Skeletal muscle tissue (tissue), 3 donors: ENCODE measurements at regions not wholly inside any gene's neighbourhood (a gene's known extent, or its start where the extent isn't known, plus 50 kb on each side); places are given as distances from the start of the nearest gene placed in this dataset.

Experiments
- H3K27ac ChIP-seq: one replicate; pipeline ENCODE4 v1.7.0; 2013; ENCODE audit warnings: mild to moderate bottlenecking, low read depth, low read length, inconsistent platforms
- H3K27me3 ChIP-seq, 3 donors: one replicate each; pipeline ENCODE4 v1.7.0; 2013; ENCODE audit warnings: low read length in 3 of 3; ENCODE audit not compliant: control insufficient read depth in 3 of 3, insufficient read depth in 3 of 3
- H3K36me3 ChIP-seq, 3 donors: one replicate each; pipeline ENCODE4 v1.7.0; 2013; ENCODE audit warnings: low read length in 3 of 3; ENCODE audit not compliant: control insufficient read depth in 3 of 3, insufficient read depth in 3 of 3
- H3K4me1 ChIP-seq, 3 donors: one replicate each; pipeline ENCODE4 v1.7.0; 2013; ENCODE audit warnings: low read length in 3 of 3, mild to moderate bottlenecking in 3 of 3; ENCODE audit not compliant: control insufficient read depth in 3 of 3, insufficient read depth in 3 of 3
- H3K4me3 ChIP-seq, 3 donors: one replicate each; pipeline ENCODE4 v1.7.0; 2013; ENCODE audit warnings: low read length in 3 of 3
- H3K9ac ChIP-seq, 3 donors: one replicate each; pipeline ENCODE4 v1.7.0; 2013; ENCODE audit warnings: low read length in 3 of 3, mild to moderate bottlenecking in 3 of 3, moderate library complexity in 2 of 3, low read depth in 1 of 3
- H3K9me3 ChIP-seq, 3 donors: one replicate each; pipeline ENCODE4 v1.7.0; 2013; ENCODE audit warnings: low read length in 3 of 3; ENCODE audit not compliant: control insufficient read depth in 3 of 3
- donor health status: Osteomylitis.

- Histone ChIP-seq H3K4me3 (no peak overlapping the region), H3K27ac (no peak overlapping the region), H3K36me3 (no peaks in the 10 kb centered on the region), H3K9ac (no peak overlapping the region), H3K4me1 (no peaks in the 10 kb centered on the region), H3K9me3 (no peaks in the 10 kb centered on the region), H3K27me3 (no peaks in the 10 kb centered on the region)
Measured at GRCh38 chr4:19324184-19324583, 927.5 kb upstream of the SLIT2 start.

GRCh38 chr4:19319607-19320006 is 932.1 kb upstream of the SLIT2 start:
- Histone ChIP-seq H3K9ac (no peak overlapping the region), H3K4me1 (no peaks in the 10 kb centered on the region), H3K27ac (no peak overlapping the region)

GRCh38 chr4:19317377-19317776 is 934.3 kb upstream of the SLIT2 start:
- no peaks in the 10 kb centered on the region for H3K9me3 ChIP-seq
- H3K27me3 ChIP-seq = no peaks in the 10 kb centered on the region
- H3K36me3 ChIP-seq = no peaks in the 10 kb centered on the region
- H3K9ac ChIP-seq = no peak overlapping the region
- no peak overlapping the region for H3K27ac ChIP-seq
- no peak overlapping the region for H3K4me3 ChIP-seq
- H3K4me1 ChIP-seq = no peaks in the 10 kb centered on the region

More at GRCh38 chr4:19319607-19320006, 932.1 kb upstream of the SLIT2 start:
- Histone ChIP-seq H3K36me3 (no peaks in the 10 kb centered on the region), H3K27me3 (no peaks in the 10 kb centered on the region), H3K9me3 (no peaks in the 10 kb centered on the region), H3K4me3 (no peak overlapping the region)

- H3K9me3 ChIP-seq = no peaks in the 10 kb centered on the region
- no peak overlapping the region for H3K4me3 ChIP-seq
- no peaks in the 10 kb centered on the region for H3K36me3 ChIP-seq
- H3K27me3 ChIP-seq = no peaks in the 10 kb centered on the region
- H3K9ac ChIP-seq = no peak overlapping the region
- no peak overlapping the region for H3K27ac ChIP-seq
- no peaks in the 10 kb centered on the region for H3K4me1 ChIP-seq
Measured at GRCh38 chr4:19314116-19314515, 937.6 kb upstream of the SLIT2 start.

- Histone ChIP-seq H3K9me3 (no peaks in the 10 kb centered on the region), H3K27me3 (no peaks in the 10 kb centered on the region), H3K4me1 (no peaks in the 10 kb centered on the region), H3K4me3 (no peak overlapping the region), H3K27ac (no peak overlapping the region), H3K9ac (no peak overlapping the region), H3K36me3 (no peaks in the 10 kb centered on the region)
Measured at GRCh38 chr4:19309378-19309777, 942.3 kb upstream of the SLIT2 start.

- Histone ChIP-seq H3K9me3 (no peaks in the 10 kb centered on the region), H3K27ac (no peak overlapping the region), H3K9ac (no peak overlapping the region), H3K36me3 (no peaks in the 10 kb centered on the region), H3K4me1 (no peaks in the 10 kb centered on the region), H3K4me3 (no peak overlapping the region), H3K27me3 (no peaks in the 10 kb centered on the region)
Measured at GRCh38 chr4:19304028-19304427, 947.7 kb upstream of the SLIT2 start.

- Histone ChIP-seq H3K4me3 (no peak overlapping the region), H3K9ac (no peak overlapping the region), H3K27me3 (no peaks in the 10 kb centered on the region), H3K4me1 (no peaks in the 10 kb centered on the region), H3K9me3 (no peaks in the 10 kb centered on the region), H3K36me3 (no peaks in the 10 kb centered on the region), H3K27ac (no peak overlapping the region)
Measured at GRCh38 chr4:19301527-19301926, 950.2 kb upstream of the SLIT2 start.

- Histone ChIP-seq H3K36me3 (no peaks in the 10 kb centered on the region), H3K27me3 (no peaks in the 10 kb centered on the region), H3K9me3 (no peaks in the 10 kb centered on the region), H3K9ac (no peak overlapping the region), H3K4me1 (no peaks in the 10 kb centered on the region), H3K27ac (no peak overlapping the region), H3K4me3 (no peak overlapping the region)
Measured at GRCh38 chr4:19300213-19300612, 951.5 kb upstream of the SLIT2 start.

- no peak overlapping the region for H3K9ac ChIP-seq
- H3K4me1 ChIP-seq = no peaks in the 10 kb centered on the region
- no peaks in the 10 kb centered on the region for H3K9me3 ChIP-seq
- no peak overlapping the region for H3K27ac ChIP-seq
- H3K27me3 ChIP-seq = no peaks in the 10 kb centered on the region
- H3K4me3 ChIP-seq = no peak overlapping the region
- no peaks in the 10 kb centered on the region for H3K36me3 ChIP-seq
Measured at GRCh38 chr4:19298998-19299397, 952.7 kb upstream of the SLIT2 start.

GRCh38 chr4:19293781-19294180 is 957.9 kb upstream of the SLIT2 start:
- Histone ChIP-seq H3K36me3 (no peaks in the 10 kb centered on the region), H3K4me1 (no peaks in the 10 kb centered on the region), H3K27me3 (no peaks in the 10 kb centered on the region), H3K27ac (no peak overlapping the region), H3K4me3 (no peak overlapping the region), H3K9me3 (peaks cover 0 to 4% (median 0%) of the 10 kb centered on the region in 3 donors), H3K9ac (no peak overlapping the region)

- H3K27me3 ChIP-seq = no peaks in the 10 kb centered on the region
- H3K4me3 ChIP-seq = no peak overlapping the region
- no peaks in the 10 kb centered on the region for H3K4me1 ChIP-seq
- peaks cover 0 to 4% (median 0%) of the 10 kb centered on the region in 3 donors for H3K9me3 ChIP-seq
- H3K27ac ChIP-seq = no peak overlapping the region
- H3K9ac ChIP-seq = no peak overlapping the region
- H3K36me3 ChIP-seq = no peaks in the 10 kb centered on the region
Measured at GRCh38 chr4:19293080-19293479, 958.6 kb upstream of the SLIT2 start.
